Nephron progenitor cell (in vitro differentiated cells): ENCODE measurements at regions not wholly inside any gene's neighbourhood (a gene's known extent, or its start where the extent isn't known, plus 50 kb on each side); places are given as distances from the start of the nearest gene placed in this dataset.

Experiments
- DNase-seq: peaks from one replicate; pipeline ENCODE4 v3.0.0; 2021
- H3K27ac Mint-ChIP-seq: 2 replicates; pipeline ENCODE4 v1.8.0; 2021; ENCODE audit warnings: mild to moderate bottlenecking, moderate library complexity, mixed read lengths
- H3K27me3 Mint-ChIP-seq: 2 replicates; pipeline ENCODE4 v1.8.0; 2021; ENCODE audit warnings: mild to moderate bottlenecking, low read depth, mixed read lengths; ENCODE audit not compliant: poor library complexity
- H3K36me3 Mint-ChIP-seq: 2 replicates; pipeline ENCODE4 v1.8.0; 2021; ENCODE audit warnings: low read depth, mixed read lengths
- H3K4me1 Mint-ChIP-seq: 2 replicates; pipeline ENCODE4 v1.8.0; 2021; ENCODE audit warnings: mixed read lengths
- H3K4me3 Mint-ChIP-seq: 2 replicates; pipeline ENCODE4 v1.8.0; 2021; ENCODE audit warnings: mild to moderate bottlenecking, moderate library complexity, mixed read lengths
- H3K9me3 Mint-ChIP-seq: 2 replicates; pipeline ENCODE4 v1.8.0; 2021; ENCODE audit warnings: mild to moderate bottlenecking, moderate library complexity, mixed read lengths
- TF ChIP-seq, protein P1 (sequence below): fragments of 200-600 bp; sonication (generic); IDR thresholded peaks from 2 replicates; pipeline ENCODE4 v1.5.0; 2021; ENCODE audit warnings: antibody characterized with exemption

DNA sequence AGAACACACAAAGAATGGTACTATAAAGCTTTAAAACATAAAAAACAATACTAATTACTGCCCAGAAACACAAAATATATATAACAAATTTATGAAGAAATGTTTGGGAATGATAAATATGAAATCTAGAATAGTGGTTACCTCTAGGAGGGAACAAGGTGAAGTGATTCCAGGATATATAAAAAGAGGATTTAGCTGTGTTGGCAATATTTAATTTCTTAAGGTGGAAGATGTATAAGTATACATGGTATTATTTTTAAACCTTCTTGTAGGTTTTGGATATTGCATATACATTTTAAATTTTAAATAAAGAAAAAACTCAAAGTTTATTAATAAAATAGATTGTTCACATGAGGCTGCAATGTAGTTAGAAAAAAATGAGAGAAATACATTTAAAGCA, 112.7 kb upstream of the ZNF618 start:
- H3K4me3 Mint-ChIP-seq, result no peak overlapping the region
- no peaks in the 10 kb centered on the region for H3K4me1 Mint-ChIP-seq
- H3K27ac Mint-ChIP-seq, result no peak overlapping the region
- DNase-seq, result no peak
- no peaks in the 10 kb centered on the region for H3K36me3 Mint-ChIP-seq
- peaks cover 26% of the 10 kb centered on the region for H3K9me3 Mint-ChIP-seq
- TF ChIP-seq, protein P1, sequence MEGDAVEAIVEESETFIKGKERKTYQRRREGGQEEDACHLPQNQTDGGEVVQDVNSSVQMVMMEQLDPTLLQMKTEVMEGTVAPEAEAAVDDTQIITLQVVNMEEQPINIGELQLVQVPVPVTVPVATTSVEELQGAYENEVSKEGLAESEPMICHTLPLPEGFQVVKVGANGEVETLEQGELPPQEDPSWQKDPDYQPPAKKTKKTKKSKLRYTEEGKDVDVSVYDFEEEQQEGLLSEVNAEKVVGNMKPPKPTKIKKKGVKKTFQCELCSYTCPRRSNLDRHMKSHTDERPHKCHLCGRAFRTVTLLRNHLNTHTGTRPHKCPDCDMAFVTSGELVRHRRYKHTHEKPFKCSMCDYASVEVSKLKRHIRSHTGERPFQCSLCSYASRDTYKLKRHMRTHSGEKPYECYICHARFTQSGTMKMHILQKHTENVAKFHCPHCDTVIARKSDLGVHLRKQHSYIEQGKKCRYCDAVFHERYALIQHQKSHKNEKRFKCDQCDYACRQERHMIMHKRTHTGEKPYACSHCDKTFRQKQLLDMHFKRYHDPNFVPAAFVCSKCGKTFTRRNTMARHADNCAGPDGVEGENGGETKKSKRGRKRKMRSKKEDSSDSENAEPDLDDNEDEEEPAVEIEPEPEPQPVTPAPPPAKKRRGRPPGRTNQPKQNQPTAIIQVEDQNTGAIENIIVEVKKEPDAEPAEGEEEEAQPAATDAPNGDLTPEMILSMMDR, result no peak
- peaks cover 10% of the 10 kb centered on the region for H3K27me3 Mint-ChIP-seq

DNA sequence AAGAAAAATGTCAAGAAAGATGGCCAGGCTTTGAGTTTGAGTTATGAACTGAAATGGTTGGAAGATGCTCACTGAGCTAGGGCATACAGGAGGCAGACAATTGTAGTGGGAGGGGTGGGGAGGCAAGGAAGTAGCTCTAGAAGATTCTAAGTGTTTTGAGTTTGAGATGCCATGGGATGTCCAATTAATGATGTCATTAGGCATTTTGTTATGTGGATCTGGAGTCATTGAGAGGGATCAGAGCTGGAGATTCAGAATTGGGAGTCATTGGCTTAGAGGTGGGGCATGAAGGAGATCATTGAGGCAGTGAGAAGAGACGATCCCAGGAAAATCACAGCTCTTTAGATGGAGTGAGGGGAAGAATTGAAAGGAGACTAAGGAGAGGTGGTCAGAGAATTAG, 111.5 kb upstream of the ZNF618 start:
- TF ChIP-seq, protein P1, result no peak
- Mint-ChIP-seq H3K9me3 (peaks cover 19% of the 10 kb centered on the region), H3K4me1 (no peaks in the 10 kb centered on the region), H3K4me3 (no peak overlapping the region), H3K27ac (no peak overlapping the region), H3K36me3 (no peaks in the 10 kb centered on the region), H3K27me3 (peaks cover 10% of the 10 kb centered on the region)
- DNase-seq, result no peak

DNA sequence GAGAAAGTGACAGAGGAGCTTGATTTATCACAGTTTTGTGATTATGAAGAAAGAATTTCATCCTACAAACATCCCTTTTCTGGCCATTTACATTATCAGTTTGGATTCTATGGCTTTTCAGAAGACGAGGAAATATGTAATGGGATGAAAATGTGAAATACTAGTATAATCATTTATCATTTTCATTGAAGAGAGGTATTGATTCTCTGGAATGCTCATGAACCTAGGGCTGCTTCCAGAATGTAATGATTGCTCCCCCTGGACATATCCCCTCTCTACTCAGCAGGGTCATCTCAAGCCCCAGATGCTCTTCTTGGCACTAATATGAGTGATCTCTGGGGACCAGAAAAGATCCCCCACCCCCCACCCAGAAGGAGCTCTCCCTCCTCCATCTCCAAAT, 106.7 kb upstream of the ZNF618 start:
- no peak overlapping the region for H3K27ac Mint-ChIP-seq
- H3K9me3 Mint-ChIP-seq, result peaks cover 7% of the 10 kb centered on the region
- H3K36me3 Mint-ChIP-seq, result no peaks in the 10 kb centered on the region
- DNase-seq, result no peak
- no peaks in the 10 kb centered on the region for H3K4me1 Mint-ChIP-seq
- H3K27me3 Mint-ChIP-seq, result peaks cover 12% of the 10 kb centered on the region
- H3K4me3 Mint-ChIP-seq, result no peak overlapping the region
- TF ChIP-seq, protein P1, result no peak

DNA sequence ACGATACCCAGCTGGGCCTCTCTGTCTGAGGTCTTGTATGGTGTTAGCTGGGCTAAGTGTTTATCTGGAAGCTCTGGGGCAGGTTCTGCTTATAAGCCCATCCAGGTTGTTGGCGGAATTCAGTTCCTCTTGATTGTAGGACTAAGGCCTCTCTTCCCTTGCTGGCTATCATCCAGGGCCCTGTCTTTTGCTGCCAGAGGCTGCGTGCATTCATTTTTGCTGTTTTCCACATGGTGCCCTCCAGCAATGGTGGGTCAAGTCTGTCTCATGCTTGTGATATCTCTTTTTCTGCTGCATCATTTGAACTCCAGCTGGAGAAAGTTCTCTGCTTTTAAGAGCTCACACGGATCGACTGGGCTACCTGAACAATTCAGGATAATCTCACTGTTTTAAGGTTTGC, 105.7 kb upstream of the ZNF618 start:
- H3K27me3 Mint-ChIP-seq, result peaks cover 11% of the 10 kb centered on the region
- H3K36me3 Mint-ChIP-seq, result no peaks in the 10 kb centered on the region
- no peak for DNase-seq
- no peak overlapping the region for H3K27ac Mint-ChIP-seq
- peaks cover 11% of the 10 kb centered on the region for H3K9me3 Mint-ChIP-seq
- H3K4me3 Mint-ChIP-seq, result no peak overlapping the region
- TF ChIP-seq, protein P1, result no peak
- H3K4me1 Mint-ChIP-seq, result no peaks in the 10 kb centered on the region

DNA sequence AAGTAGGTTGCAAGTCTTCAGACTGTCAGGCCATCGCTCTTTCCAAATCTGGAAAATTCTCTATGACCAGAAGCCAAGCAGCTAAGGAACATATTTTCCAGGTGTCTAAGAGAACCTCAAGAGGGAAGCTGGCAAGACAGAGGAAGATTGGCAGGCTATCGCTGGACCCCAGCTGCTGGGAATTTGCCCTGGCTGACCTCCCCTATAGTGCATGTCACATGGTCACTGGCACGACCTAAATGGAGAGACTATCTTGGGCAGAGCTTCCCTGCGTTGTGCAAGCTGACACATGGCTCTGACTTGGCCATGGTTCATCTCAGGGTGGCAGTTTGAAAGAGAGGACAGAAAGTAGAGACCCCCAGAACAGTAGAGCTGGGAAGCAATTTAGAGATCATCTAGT, 104.9 kb upstream of the ZNF618 start:
- H3K27ac Mint-ChIP-seq, result no peak overlapping the region

More for the DNA sequence above, 104.9 kb upstream of the ZNF618 start:
- Mint-ChIP-seq H3K27me3 (peaks cover 15% of the 10 kb centered on the region), H3K36me3 (no peaks in the 10 kb centered on the region), H3K4me3 (no peak overlapping the region), H3K4me1 (peaks cover 5% of the 10 kb centered on the region), H3K9me3 (peaks cover 11% of the 10 kb centered on the region)
- TF ChIP-seq, protein P1, result no peak
- no peak for DNase-seq
